Left kidney (tissue), 1 donor: ENCODE measurements at regions not wholly inside any gene's neighbourhood (a gene's known extent, or its start where the extent isn't known, plus 50 kb on each side); places are given as distances from the start of the nearest gene placed in this dataset.

ENCODE experiments used
- DNase-seq: peaks from one replicate; pipeline ENCODE4 v3.0.0-alpha.2; 2013

DNA sequence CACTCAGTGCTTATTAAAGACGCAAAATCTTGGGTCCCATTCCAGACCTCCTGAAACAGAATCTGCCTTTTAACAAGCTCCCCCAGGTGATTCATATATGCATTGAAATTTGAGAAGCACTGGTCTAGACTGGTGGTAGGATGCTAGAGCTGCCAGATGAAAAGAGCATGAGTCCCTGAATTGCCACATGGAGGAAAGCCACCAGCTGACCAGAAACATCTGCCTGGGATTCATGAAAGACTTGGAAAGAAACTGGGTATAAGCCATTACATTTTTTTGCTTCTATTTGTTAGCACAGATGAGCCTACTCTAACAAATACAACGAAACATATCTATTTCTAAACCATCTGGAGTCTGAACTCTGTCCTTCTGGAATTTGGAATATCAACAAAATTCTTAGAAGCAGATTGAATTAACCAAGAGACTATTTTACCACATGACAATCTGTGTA is 228.9 kb downstream of the RBM43 start:
- DNase-seq = no peak

DNA sequence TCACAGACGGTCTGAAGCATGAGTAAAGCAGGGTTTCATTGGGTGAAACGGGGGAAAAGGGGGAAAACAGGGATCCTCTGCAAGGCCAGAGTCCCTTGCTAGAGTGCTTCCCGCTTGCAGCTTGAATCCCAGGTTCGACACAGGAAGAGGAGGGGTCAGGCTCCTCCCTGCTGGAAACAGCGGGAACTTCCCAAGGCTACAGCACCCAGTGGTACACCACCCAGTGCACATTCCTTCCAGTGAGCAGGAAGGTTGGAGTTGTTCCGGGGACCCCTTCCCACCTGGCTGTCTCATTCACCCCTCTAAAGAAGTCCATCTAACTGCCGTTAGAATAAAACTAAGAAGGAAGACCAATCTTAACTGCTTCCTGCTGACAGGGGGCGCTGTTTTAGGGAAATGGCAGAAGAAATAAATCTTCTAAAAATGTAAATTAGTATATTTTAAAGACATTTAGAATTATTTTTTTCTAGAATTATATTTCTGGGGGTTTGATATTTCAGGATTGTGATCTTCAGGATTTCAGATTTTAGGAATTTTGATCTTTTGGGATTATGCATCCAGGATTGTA is 230.9 kb downstream of the RBM43 start:
- no peak for DNase-seq

DNA sequence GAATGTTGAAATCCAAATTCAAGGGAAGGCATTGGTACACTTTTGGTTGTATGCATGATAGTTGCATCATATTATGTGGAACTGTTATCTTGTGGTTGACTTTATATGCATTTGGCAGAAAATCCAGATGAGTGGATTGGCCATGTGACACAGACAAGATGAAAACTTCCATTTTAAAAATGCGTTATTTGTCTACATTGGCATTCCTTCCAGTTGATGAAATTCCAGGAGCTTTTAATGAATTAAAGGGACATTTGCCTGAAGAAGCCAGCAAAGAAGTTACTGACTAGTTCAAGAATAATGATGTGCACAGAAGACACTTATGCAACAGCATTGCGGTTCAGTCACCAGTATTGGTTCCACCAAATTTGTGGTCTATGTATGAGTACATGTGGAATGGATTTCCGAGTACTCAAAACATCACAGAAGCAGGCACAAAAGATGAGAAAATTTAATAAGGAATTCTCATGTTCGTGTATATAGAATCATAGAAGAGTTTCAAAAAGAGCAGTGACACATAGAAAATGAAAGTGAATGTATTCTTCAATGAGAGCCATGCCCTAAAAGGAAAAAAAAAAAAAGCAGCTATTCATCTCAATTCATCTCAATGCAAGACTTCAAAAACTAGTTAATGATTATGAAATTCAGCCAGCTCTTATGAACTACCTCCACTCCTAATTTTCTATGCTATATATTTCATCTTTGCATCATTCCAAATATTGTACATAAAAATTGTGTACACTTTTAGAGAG is 232.1 kb downstream of the RBM43 start:
- no peak for DNase-seq

DNA sequence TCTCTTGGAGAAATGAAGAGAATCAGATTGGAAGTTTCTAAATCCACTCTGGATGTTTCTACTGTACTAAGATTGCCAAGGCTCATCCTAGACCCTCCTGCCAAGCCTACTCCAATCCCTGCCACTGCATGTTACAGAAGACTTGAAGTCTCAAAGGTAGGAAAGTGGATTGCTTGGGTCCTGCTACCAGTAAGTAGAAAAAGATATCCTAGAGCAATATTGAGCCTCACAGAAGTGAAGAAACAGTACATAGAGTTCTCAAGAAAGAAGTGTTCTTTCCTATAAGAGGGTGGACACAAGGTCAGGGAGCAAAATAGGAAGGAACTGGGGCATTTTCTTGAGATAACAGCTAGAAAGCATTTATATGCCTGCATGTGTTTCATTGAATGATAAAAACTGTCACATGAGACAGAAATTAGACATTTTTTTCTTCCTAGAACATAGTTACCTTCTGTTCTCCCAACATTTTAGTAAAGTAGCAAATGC is 232.9 kb downstream of the RBM43 start:
- no peak for DNase-seq

DNA sequence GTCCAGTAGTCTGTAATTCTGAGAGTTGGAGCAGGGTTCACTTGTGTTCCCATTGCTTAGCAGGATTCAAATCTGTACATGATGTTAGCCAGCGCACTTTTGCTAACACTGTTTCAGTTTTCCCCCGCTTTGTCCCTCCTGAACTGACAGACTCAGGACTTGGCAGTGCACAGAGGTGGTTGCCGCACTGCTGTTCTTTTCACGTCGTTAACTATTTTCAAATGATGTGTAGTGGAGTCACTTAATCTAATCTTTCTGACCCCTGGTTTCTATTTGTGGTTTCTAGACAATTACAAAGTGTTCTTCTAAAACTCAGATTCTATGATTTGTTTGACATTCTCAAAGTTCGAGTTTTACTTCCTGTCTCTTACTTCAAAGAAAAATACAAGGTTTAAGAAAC is 234.5 kb downstream of the RBM43 start:
- no peak for DNase-seq

DNA sequence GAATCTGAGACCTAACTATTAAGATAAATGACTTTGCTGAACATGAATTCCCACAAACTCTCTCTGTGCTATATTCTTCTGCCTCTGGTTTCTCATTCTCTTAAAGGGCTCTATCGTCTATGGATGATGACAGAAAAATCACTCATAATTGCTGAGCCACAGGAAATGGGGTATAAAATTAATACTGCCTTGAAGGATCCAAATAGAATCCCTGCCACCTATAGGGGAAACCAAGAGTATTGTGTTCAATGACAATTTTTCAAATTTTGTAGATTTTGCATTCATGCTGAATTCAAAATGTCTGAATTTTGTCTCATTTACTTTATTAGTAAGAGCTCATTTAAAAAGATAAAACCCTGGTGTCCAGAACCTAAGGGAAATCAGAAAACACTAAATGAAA is 235.8 kb downstream of the RBM43 start:
- DNase-seq = no peak

DNA sequence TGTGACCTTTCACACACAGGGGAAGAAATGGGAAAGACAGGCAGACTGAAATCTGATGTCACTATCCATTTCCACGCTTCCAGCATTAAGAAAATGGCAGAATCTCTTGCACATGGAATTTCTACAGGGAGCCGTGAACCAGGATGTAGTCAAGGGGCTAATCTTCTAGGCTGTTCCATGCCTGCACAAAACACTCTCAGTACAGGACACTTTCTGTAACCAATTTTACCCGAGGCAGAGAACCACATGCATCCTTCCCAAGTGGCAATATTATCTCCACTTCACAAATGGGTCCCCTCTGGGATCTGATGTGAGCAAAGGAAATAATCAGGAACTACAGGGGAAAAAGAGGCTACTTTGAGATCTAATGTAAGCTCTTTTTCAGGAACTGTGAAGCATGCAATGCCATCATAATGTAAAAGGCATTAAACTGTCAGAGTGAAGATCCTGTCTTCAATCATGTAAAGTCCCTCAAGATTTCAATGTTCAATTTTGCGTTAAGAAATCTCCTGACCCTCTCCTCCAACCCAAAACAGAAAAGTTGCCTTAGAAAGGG is 236.9 kb downstream of the RBM43 start:
- no peak for DNase-seq

DNA sequence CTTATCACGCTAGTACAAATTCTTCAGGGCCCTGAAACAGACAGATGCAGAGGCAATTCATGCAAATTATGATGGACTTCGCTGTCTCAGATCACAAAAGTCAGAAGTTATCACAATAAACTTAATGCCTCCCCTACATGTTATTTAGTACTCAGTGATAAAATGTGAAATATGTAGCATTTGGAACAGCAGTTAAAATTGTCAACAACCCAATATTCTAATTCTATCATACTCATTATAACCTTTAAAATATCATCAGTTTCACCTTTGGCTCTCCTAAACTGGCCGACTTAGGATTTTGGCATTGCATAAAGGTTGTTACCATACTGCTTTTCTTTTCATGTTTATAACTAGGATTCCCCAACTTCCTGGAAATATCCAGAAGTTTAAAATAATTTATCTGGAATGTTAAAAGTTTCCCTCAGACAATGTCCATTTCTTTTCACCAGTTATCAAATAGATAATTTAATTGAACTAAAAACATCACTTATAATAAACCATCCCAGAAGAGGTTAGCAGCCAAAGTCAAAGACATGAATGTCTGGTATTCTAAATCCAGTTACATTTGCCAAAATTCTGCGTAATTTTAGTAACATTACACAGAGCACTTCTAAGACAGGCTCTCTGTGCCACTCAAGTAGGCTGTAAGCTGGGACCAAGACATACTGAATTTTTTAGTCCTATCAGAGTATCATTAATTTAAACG is 239.8 kb downstream of the RBM43 start:
- no peak for DNase-seq

DNA sequence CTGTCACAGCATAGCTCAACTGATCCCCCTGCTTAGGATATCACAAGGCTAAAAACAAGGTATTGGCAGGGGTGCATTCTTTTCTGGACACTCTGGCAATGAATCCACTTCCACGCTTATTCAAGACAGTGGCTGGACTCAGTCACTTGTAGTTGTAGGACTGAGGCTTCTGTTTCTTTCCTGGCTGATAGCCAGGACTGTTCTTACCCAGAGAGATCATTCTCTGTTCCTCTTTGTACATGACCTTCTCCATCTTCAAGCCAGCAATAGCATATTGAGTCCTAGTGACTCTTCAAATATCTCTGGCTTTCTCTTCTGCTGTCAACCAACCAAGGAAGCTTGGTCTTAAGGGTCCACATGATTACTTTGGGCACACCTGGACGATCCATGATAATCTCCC is 241.3 kb downstream of the RBM43 start:
- DNase-seq = no peak

DNA sequence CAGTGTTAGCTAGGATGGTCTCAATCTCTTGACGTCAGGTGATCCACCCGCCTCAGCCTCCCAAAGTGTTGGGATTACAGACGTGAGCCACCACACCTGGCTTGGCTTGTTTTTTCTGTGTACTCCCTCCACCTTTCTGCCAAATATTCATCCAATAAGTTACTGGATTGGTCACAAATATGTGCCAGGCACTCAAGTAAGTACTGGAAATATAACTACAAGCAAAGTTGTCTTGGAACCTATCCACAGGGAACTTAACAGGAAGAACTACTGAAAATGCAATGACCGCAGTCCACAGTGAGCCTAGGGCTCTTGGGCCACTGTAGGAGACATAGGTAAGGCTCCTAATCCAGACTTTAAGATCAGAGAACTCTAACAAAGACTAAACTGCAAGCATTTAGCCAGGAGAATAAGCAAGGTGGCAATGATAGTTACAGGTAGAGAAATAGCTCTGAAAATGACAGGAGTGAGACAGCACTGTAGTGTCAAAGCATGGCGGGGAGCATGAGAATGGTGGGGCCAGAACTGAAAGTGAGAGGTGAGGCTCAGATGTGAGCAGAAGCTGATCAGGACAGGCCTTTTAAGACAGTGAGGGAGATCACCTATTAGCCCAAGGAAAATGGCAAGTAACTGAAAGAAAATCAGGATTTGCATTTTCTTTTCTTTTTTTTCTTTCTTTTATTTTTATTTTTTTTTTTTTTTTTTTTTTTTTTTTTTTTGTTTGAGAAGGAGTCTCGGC is 252.1 kb downstream of the RBM43 start:
- DNase-seq = no peak

DNA sequence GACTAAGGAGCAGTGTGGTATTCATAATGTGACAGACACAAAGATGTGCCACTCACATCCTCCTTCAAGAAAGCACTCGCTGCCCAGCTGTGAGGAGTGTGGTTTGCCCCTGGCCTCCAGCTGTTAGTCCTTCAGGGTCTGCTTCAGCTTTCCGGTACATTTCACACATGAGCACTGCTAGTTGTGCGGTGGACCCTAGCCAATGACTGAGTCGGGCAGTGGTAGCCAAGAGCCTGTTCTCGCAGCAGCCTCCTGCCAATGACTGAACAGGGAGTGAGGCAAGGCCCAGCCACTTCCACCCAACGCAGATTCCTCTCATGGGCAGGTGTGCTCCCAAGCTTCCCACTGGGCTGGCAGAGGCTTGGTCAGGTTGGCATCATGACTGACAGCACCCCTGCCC is 254.3 kb downstream of the RBM43 start:
- no peak for DNase-seq

DNA sequence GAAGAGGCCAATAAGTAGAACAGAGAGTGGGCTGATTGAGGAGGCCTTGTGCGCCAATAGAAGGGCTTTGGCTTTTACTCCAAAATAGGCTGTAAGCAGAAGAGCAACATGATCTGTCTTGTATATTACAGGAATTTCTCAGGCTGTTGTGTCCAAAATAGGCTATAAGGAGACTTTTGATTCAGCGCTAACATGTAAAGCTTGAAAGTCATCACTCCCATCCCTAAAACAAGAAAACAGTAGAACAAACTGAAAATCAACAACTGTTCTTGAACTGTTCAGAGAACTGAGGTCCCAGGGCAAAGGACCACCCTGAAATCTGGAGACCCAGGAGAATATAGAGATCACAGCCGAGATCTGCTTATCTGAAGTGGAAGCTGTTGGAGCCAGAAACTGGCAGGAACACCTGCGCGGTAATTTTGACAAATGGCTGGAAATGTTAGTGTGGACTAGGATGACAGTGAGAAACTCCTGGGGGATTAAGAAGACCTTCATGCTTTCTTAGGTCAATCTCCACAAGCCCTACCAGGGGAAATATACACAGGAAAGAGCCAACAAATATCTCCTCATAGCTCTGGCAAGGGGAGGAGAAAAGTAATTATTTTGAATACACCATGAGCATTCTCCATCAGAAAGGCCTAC is 258.6 kb downstream of the RBM43 start:
- no peak for DNase-seq

DNA sequence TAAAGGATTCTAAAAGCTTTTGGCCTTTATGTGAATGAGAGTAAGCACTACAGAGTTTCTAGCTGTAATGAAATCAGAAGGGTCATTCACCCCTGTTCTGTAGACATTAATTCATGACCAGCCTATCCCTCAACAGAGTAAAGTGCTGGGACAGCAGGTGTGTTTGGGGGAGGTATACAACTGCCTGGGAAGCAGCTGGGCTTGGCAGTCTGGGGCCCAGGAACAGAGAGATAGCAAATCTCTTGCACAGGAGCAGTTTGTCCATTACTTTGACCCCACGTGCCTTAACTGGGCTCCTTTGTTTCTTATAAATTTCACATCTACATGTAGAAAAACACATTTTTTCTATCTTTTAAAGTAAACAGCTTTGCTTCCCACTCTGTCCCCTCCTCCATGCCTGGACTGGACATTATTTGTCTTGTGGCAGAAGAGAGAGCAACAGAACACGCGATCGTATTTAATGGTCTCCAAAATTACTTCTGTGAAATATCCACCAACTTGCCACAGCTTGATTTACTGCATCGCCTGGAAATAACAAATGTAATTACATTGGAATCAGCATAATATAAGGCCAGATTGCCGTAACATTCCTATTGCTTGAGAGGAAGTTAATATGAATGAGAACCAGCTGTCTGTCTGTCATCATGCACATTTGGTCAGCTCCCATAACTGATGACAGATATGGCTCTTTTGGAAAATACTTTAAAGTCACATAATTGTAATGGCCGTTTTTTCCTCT is 263.8 kb downstream of the RBM43 start:
- no peak for DNase-seq

DNA sequence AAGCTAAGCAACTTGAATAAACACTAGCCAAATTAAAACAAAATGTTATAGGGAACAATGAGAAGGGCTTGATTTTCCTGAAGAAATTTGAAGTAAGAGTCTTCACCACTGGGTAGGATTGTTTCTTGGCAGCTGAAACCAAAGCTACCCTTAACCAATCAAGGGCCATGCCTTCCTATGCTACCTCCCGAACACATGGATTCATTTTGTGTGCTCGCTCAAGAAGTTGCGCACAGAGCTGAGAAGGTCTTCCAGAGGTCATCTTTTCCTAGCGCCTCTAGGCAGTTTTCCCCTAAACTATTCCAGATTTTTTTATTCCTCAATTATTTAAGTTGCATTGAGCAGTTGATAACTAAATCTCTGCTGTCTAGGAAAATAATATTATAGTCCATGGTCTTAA is 264.6 kb downstream of the RBM43 start:
- DNase-seq = no peak

DNA sequence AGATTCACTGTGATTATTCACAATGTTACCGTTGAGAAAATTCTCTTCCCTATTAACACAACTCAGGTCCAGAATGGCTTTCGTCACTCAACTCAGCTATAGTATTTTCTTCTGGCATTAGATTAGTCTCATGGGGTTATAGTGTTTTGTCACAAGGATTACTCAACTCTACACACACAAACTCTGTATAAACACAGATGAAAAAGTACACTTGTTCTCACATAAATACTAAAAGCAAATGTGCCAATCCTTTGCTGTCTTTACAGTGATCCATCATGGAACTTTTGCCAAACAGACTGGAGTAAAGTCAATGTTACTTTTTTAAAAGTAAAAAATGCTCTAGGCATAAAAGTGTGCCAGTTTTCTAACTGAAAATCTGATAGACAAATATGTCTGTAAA is 267.6 kb downstream of the RBM43 start:
- DNase-seq = no peak

DNA sequence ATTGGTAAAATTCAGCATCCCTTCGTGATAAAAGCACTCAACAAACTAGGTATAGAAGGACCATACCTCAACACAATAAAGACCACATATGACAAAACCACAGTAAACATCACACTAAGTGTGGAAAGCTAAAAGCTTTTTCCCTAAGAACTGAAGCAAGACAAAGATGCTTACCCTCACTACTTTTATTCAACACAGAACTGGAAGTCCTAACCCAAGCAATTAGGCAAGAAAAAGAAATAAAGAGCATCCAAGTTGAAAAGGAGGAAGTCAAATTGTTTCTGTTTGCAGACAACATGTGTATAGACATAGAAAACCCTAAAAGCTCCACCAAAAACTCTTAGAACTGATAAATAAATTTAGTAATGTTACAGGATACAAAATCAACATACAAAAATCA is 271.7 kb downstream of the RBM43 start:
- no peak for DNase-seq

DNA sequence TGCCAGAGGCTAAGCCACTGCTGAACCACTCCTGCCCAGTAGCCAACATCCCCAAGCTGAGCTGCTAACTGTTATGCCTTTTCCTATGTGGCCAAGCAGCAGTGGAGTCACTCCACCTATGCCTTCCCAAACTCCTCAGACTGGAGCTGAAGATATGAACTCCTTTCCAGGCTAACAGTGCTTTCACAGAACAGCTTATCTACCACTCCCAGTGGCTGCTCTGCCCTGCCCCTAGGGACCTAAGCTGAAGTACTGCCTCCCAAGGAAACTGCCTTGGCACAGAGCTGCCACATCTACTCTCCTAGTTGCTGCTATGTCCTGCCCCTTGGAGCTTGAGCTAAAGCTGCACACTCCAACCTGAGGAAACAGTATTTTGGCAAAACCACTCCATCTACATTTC is 275.9 kb downstream of the RBM43 start:
- DNase-seq = no peak

DNA sequence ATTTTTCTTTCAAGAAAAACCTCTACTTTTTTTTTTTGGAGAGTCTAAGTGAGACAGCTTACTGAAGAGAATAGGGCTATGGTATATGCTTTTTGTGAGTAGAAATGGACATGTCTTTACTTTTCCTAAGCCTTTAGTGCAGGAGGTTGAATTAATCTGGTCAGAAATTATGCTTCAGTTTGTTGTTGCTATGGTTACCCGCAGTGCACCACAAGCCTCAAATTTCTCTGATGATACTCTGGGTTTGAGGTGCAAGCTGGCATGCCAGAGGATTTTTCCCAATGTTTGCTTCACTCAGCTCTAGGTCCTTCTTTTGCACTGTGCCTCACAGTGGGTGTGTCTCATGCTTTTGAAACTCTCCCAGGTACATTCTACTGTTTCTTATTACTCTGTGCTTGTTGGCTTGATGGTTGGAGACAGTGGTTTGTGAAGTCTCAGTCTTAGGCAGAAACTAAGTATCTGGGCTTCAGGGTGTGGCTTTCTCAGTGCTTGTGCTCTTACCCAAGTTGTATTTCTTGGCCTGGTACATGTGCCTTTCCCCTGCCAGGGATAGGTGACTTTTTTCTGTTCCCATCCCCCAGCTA is 278.3 kb downstream of the RBM43 start:
- DNase-seq = no peak

DNA sequence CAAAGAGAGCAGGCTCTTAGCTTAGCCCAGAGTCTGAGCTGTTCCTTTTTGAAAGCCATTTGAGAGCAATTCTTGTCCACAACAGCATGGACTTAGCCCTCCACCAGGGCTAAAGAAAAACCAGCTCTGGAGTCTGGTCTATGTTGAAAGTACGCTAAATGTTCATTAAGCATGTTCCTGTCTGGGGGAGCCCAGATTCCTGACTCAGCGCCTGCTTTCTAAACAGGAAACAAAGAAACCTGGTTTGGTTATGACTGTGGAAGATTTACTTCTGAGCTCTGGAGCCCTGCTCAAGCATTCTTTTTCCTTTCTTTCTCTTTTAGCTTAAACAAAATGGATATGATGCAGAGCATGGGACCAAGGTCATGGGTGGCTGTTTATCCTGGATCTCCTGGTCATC is 279.8 kb downstream of the RBM43 start:
- no peak for DNase-seq

DNA sequence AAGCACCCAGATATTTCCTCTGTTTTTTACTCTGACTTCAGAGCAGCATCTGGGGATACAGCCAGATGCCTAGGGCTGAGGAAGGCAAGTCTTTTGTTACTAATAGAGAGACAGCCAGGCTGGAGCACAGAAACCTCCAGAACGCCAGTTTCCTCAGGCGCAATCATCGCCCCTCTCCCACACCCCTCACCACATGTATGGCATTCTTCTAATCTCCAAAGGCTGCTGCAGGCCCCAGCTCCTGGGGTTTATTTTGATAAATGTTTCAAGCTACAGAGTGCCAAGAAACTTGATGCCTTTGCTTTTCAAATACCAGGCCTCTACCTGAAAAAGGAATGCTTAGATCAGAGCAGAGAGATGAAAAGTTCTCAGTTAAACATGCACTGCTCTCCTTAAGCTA is 283.6 kb downstream of the RBM43 start:
- DNase-seq = no peak

DNA sequence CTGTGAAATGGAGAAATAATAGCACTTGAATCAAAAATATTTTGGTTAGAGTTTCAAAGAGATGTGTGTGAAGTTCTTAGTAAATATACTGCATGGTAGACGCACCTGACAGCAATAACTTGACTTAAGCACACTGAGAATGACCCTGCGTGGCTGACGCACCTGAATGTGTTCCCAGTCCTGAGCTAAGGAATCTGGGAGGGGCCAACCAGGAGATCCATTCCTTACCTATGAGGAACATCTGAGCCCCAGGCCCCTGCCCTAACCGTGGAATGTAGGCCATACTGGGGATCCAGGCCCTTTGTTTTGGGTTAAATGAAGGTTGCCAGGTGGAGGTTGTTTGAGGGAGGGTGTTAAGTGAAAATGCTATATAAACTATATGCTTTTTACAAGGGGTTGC is 284.4 kb downstream of the RBM43 start:
- no peak for DNase-seq
